Ishikawa (cell line): ENCODE measurements at regions not wholly inside any gene's neighbourhood (a gene's known extent, or its start where the extent isn't known, plus 50 kb on each side); places are given as distances from the start of the nearest gene placed in this dataset.

Experiments used
- EP300 ChIP-seq: IDR thresholded peaks from 2 replicates; pipeline ENCODE4 v1.6.1; 2012; ENCODE audit warnings: borderline replicate concordance
- FOXM1 ChIP-seq: IDR thresholded peaks from 2 replicates; pipeline ENCODE4 v1.6.1; 2012; ENCODE audit warnings: low read depth, borderline replicate concordance
- REST ChIP-seq: IDR thresholded peaks from 2 replicates; pipeline ENCODE4 v1.6.1; 2012; ENCODE audit warnings: low read depth, mild to moderate bottlenecking
- USF1 ChIP-seq: IDR thresholded peaks from 2 replicates; pipeline ENCODE4 v1.6.1; 2012

DNA sequence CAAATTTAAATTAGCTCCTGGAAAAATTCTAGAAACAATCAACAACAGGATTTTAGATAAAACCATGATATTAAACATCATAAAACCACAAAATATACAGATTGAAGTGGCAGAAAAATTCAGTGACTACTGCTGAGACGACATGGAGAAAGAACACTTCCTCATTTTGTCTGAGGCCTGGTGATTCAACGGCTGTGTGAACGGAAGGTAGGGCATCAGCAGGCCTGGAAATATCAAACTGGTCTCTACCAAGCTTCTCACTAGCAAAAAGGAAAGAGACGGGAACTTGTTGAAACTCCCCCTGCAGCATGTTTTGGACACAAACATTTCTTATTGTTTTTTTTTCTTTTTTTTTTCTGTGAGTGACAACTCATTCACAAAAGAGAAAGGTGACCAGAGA is 58.0 kb upstream of the AHI1 start:
- TF ChIP-seq EP300 (no peak), USF1 (no peak), REST (no peak), FOXM1 (no peak)
